GM12892 (cell line): ENCODE measurements at regions not wholly inside any gene's neighbourhood (a gene's known extent, or its start where the extent isn't known, plus 50 kb on each side); places are given as distances from the start of the nearest gene placed in this dataset.
"Not testable (repeated sequence)": the region's sequence is repeated elsewhere in the genome, so short reads cannot be mapped to it uniquely, and the experiment has no call there.

Experiments used
- POLR2A ChIP-seq: IDR thresholded peaks from 2 replicates; pipeline ENCODE4 v1.6.1; 2011; ENCODE audit warnings: low read depth, low read length, control low read depth
- POLR2AphosphoS5 ChIP-seq: IDR thresholded peaks from 2 replicates; pipeline ENCODE4 v1.6.1; 2011; ENCODE audit warnings: low read depth, low read length, control low read depth

DNA sequence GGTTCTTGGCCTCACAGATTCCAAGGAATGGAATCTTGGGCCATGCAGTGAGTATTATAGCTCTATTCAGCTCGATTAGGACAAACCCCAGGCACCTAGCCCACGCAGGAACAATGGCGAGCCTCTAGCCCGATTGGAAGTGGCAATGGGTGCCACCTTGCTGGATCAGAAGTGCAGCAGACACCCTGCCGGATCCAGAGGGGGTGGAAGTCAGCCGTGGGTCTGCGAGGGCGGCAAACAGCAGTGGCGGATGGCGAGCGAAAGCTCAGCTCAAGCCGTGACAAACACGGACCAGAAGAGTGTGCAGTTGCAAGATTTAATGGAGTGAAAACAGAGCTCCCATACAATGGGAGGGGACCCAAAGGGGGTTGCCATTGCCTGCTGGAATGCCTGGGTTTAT lies 539.8 kb downstream of the MAGEB5 start:
- not testable (repeated sequence) for TF ChIP-seq POLR2A, POLR2AphosphoS5
